HEK293T (cell line): ENCODE measurements at regions not wholly inside any gene's neighbourhood (a gene's known extent, or its start where the extent isn't known, plus 50 kb on each side); places are given as distances from the start of the nearest gene placed in this dataset.

ENCODE experiments used
- BHLHE40 ChIP-seq: fragments of 450-650 bp; IDR thresholded peaks from 2 replicates; pipeline ENCODE4 v1.6.1; 2016; ENCODE audit warnings: mild to moderate bottlenecking, moderate library complexity, borderline replicate concordance
- TARDBP ChIP-seq: fragments of 450-650 bp; IDR thresholded peaks from 2 replicates; pipeline ENCODE4 v1.6.1; 2016

DNA sequence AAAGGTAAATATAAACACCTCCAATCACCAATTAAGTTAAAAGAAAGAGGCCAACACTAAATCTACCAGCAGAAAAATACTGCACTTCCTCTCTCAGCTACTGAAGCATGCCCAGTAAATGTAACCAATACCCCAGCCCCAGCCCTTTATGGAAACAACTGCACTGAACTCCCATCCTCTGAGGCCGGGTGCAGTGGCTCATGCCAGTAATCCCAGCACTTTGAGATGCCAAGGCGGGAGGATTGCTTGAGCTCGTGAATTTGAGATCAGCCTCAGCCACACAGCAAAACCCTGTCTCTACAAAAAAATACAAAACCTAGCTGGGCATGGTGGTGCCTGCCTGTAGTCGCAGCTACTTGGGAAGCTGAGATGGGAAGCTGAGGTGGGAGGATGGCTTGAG lies 221.6 kb upstream of the SOX21 start:
- TF ChIP-seq BHLHE40 (no peak), TARDBP (no peak)
